SU-DHL-6 (cell line): ENCODE measurements at regions not wholly inside any gene's neighbourhood (a gene's known extent, or its start where the extent isn't known, plus 50 kb on each side); places are given as distances from the start of the nearest gene placed in this dataset.
"Not testable (repeated sequence)": the region's sequence is repeated elsewhere in the genome, so short reads cannot be mapped to it uniquely, and the experiment has no call there.

ENCODE experiments used
- H2AFZ ChIP-seq: fragments of 200-600 bp; sonication (generic); 2 replicates; pipeline ENCODE4 v1.6.1; 2014; ENCODE audit warnings: low read depth, mild to moderate bottlenecking, moderate library complexity, mixed read lengths, antibody characterized with exemption, low read length; ENCODE audit not compliant: severe bottlenecking
- H3F3A ChIP-seq: fragments of 200-600 bp; shearing (Covaris generic); 2 replicates; pipeline ENCODE4 v1.6.0; 2016; ENCODE audit warnings: antibody characterized with exemption, mild to moderate bottlenecking; ENCODE audit not compliant: insufficient read depth
- H3K27ac ChIP-seq: fragments of 200-600 bp; sonication (generic); 2 replicates; pipeline ENCODE4 v1.5.1; 2016; ENCODE audit warnings: low read depth, mild to moderate bottlenecking, low read length, moderate library complexity, mixed read lengths
- H3K27me3 ChIP-seq: fragments of 200-600 bp; sonication (generic), shearing (Covaris generic); 2 replicates; pipeline ENCODE4 v1.6.0; 2014; ENCODE audit warnings: mild to moderate bottlenecking, low read length
- H3K36me3 ChIP-seq: fragments of 200-600 bp; sonication (generic); 2 replicates; pipeline ENCODE4 v1.6.1; 2014; ENCODE audit warnings: mild to moderate bottlenecking, low read length, mixed read lengths
- H3K4me2 ChIP-seq: fragments of 300-600, 200-600 bp; shearing (Covaris generic), sonication (generic); 2 replicates; pipeline ENCODE4 v1.6.0; 2014; ENCODE audit warnings: low read length, low read depth, mild to moderate bottlenecking; ENCODE audit not compliant: poor library complexity, severe bottlenecking
- H3K4me3 ChIP-seq: fragments of 200-600 bp; sonication (generic); 2 replicates; pipeline ENCODE4 v1.5.1; 2014; ENCODE audit warnings: antibody characterized with exemption, low read length, mild to moderate bottlenecking, mixed read lengths; ENCODE audit not compliant: insufficient read depth, poor library complexity, severe bottlenecking
- H3K79me2 ChIP-seq: fragments of 200-600 bp; sonication (generic); 2 replicates; pipeline ENCODE4 v1.6.1; 2014; ENCODE audit warnings: mild to moderate bottlenecking, low read length, moderate library complexity; ENCODE audit not compliant: insufficient read depth
- H3K9ac ChIP-seq: fragments of 200-600 bp; sonication (generic); 2 replicates; pipeline ENCODE4 v1.7.0; 2014; ENCODE audit warnings: mild to moderate bottlenecking, low read length
- H3K9me2 ChIP-seq: fragments of 200-600 bp; sonication (generic); replicated peaks from 2 replicates; pipeline ENCODE4 v1.6.1; 2014; ENCODE audit warnings: low read length; ENCODE audit not compliant: insufficient read depth
- H3K9me3 ChIP-seq: fragments of 200-600 bp; sonication (generic); 2 replicates; pipeline ENCODE4 v1.6.1; 2014; ENCODE audit warnings: low read length, mixed read lengths; ENCODE audit not compliant: insufficient read depth
- H4K20me1 ChIP-seq: fragments of 200-600 bp; sonication (generic); 2 replicates; pipeline ENCODE4 v1.6.1; 2014; ENCODE audit warnings: low read depth, mild to moderate bottlenecking, antibody characterized with exemption, low read length, moderate library complexity, mixed read lengths
- EZH2phosphoT487 ChIP-seq: fragments of 200-600 bp; sonication (generic), shearing (Covaris generic); conservative IDR thresholded peaks from 2 replicates; pipeline ENCODE4 v1.6.1; 2018; ENCODE audit warnings: mild to moderate bottlenecking, antibody characterized with exemption, low read length, moderate library complexity, mixed read lengths
- TF ChIP-seq, protein P1 (sequence below): fragments of 200-600 bp; sonication (generic); IDR thresholded peaks from one replicate; pipeline ENCODE4 v1.5.1; 2017; ENCODE audit warnings: antibody characterized with exemption, mild to moderate bottlenecking, low read length, moderate library complexity; ENCODE audit not compliant: insufficient read depth, poor library complexity, severe bottlenecking

DNA sequence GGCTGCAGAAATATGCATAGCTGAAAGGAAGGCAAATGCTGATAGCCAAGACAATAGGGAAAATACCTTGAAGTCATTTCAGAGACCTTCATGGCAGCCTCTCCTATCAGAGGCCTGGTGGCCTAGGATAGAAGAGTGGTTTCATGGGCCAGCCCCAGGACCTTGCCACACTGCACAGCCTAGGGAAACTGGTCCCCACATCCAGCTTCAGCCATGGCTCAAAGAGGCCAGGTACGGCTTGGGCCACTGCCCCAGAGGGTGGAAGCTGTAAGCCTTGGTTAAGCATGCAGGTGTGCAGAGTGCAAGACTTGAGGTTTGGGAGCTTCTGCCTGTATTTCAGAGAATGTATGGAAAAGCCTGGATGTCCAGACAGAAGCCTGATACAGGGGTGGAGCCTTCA is 101.0 kb upstream of the KITLG start:
- Histone ChIP-seq H3K27me3 (no peaks in the 10 kb centered on the region), H3K36me3 (no peaks in the 10 kb centered on the region), H3K79me2 (no peaks in the 10 kb centered on the region), H3F3A (no peaks in the 10 kb centered on the region), H3K4me3 (no peak overlapping the region), H2AFZ (no peak overlapping the region), H3K4me2 (no peak overlapping the region), H3K9me2 (no peaks in the 10 kb centered on the region; the same call in 1 of the 2 replicates), H3K9me3 (no peaks in the 10 kb centered on the region), H4K20me1 (no peaks in the 10 kb centered on the region), H3K27ac (no peak overlapping the region), H3K9ac (no peak overlapping the region)
- no peak for TF ChIP-seq EZH2phosphoT487
- TF ChIP-seq, protein P1, sequence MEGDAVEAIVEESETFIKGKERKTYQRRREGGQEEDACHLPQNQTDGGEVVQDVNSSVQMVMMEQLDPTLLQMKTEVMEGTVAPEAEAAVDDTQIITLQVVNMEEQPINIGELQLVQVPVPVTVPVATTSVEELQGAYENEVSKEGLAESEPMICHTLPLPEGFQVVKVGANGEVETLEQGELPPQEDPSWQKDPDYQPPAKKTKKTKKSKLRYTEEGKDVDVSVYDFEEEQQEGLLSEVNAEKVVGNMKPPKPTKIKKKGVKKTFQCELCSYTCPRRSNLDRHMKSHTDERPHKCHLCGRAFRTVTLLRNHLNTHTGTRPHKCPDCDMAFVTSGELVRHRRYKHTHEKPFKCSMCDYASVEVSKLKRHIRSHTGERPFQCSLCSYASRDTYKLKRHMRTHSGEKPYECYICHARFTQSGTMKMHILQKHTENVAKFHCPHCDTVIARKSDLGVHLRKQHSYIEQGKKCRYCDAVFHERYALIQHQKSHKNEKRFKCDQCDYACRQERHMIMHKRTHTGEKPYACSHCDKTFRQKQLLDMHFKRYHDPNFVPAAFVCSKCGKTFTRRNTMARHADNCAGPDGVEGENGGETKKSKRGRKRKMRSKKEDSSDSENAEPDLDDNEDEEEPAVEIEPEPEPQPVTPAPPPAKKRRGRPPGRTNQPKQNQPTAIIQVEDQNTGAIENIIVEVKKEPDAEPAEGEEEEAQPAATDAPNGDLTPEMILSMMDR = no peak

DNA sequence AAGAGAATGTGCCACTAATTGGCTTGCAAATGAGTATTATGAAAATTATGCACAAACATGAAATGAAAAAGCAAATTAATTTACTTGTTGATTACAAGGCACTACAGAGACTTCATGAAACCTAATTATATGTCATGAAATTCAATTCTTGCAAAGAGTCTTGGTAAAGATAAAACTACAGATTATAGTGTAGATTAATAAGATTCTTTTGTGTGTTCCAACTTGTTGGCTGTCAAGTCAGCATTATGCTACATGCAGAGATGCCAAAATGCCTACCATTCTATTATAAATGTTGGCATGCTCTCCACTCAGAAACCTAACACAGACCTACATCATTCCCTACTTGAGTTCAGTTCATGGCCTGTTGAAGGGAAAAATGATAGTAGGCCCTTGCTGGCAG is 97.2 kb upstream of the KITLG start:
- Histone ChIP-seq H3K9me3 (no peaks in the 10 kb centered on the region), H2AFZ (no peak overlapping the region), H3K36me3 (no peaks in the 10 kb centered on the region), H3K9me2 (no peaks in the 10 kb centered on the region), H3K27ac (no peak overlapping the region), H3K9ac (no peak overlapping the region), H3K4me3 (no peak overlapping the region), H3K4me2 (no peak overlapping the region), H3K79me2 (no peaks in the 10 kb centered on the region), H4K20me1 (no peaks in the 10 kb centered on the region), H3K27me3 (no peaks in the 10 kb centered on the region), H3F3A (no peaks in the 10 kb centered on the region)
- TF ChIP-seq EZH2phosphoT487 = no peak
- TF ChIP-seq, protein P1 = no peak

DNA sequence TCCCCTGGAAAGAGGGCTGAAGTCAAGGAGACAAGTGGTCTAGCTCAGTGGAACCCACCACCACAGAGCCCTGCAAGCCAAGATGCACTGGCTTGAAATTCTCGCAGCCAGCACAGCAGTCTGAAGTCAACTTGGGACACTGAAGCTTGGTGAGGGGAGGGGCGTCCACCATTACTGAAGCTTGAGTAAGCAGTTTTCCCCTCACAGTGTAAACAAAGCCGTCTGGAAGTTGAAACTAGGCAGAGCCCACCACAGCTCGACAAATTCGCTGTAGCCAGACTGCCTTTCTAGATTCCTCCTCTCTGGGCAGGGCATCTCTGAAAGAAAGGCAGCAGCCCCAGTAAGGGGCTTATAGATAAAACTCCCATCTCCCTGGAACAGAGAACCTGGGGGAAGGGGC is 87.3 kb upstream of the KITLG start:
- H3K27ac ChIP-seq, H4K20me1 ChIP-seq, H2AFZ ChIP-seq, H3F3A ChIP-seq, H3K36me3 ChIP-seq, H3K9me3 ChIP-seq, H3K4me3 ChIP-seq, H3K79me2 ChIP-seq, H3K27me3 ChIP-seq, H3K9me2 ChIP-seq, H3K4me2 ChIP-seq, H3K9ac ChIP-seq: not testable (repeated sequence)

DNA sequence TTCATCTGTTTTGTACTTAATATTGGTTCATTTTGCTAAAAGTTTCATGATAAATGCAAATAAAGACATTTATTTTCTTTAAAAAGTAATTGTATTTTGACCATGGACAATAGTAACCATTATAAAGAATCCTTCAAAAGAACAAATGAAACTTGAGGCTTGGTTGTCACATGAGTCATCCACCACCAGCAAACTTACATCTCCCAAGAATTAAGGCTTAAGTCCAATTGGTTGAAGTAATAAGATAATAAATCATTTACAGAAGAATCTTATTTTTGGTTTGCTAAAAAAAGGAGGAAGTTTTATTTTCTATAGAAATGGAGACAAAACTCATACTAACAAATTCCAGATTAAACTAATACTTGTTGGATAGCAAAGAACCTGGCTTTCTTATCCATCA is 84.8 kb upstream of the KITLG start:
- H3K9me3 ChIP-seq = no peaks in the 10 kb centered on the region
- TF ChIP-seq, protein P1 = no peak
- TF ChIP-seq EZH2phosphoT487 = no peak
- no peak overlapping the region for H2AFZ ChIP-seq

More for the DNA sequence above, 84.8 kb upstream of the KITLG start:
- Histone ChIP-seq H3K36me3 (no peaks in the 10 kb centered on the region), H4K20me1 (no peaks in the 10 kb centered on the region), H3K4me2 (no peak overlapping the region), H3K4me3 (no peak overlapping the region), H3K27me3 (no peaks in the 10 kb centered on the region), H3K79me2 (no peaks in the 10 kb centered on the region), H3F3A (no peaks in the 10 kb centered on the region), H3K27ac (no peak overlapping the region), H3K9ac (no peak overlapping the region), H3K9me2 (no peaks in the 10 kb centered on the region; the same call in 1 of the 2 replicates)
